ENCODE measurements at regions not wholly inside any gene's neighbourhood (a gene's known extent, or its start where the extent isn't known, plus 50 kb on each side); places are given as distances from the start of the nearest gene placed in this dataset.

GRCh38 chr7:26443751-26444150 lies 152.1 kb downstream of the SNX10 start:
- TF ChIP-seq, protein P1, sequence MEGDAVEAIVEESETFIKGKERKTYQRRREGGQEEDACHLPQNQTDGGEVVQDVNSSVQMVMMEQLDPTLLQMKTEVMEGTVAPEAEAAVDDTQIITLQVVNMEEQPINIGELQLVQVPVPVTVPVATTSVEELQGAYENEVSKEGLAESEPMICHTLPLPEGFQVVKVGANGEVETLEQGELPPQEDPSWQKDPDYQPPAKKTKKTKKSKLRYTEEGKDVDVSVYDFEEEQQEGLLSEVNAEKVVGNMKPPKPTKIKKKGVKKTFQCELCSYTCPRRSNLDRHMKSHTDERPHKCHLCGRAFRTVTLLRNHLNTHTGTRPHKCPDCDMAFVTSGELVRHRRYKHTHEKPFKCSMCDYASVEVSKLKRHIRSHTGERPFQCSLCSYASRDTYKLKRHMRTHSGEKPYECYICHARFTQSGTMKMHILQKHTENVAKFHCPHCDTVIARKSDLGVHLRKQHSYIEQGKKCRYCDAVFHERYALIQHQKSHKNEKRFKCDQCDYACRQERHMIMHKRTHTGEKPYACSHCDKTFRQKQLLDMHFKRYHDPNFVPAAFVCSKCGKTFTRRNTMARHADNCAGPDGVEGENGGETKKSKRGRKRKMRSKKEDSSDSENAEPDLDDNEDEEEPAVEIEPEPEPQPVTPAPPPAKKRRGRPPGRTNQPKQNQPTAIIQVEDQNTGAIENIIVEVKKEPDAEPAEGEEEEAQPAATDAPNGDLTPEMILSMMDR (IDR thresholded peaks at IDR 0.05; ENCODE audit: poor library complexity), result no peak
- TF ChIP-seq EZH2 (IDR thresholded peaks at IDR 0.05; ENCODE audit: borderline replicate concordance), result no peak

All from hepatocyte (in vitro differentiated cells).